ENCODE measurements at regions not wholly inside any gene's neighbourhood (a gene's known extent, or its start where the extent isn't known, plus 50 kb on each side); places are given as distances from the start of the nearest gene placed in this dataset.

GRCh38 chr1:81340239-81340638 is 460.5 kb upstream of the ADGRL2 start:
- TF ChIP-seq CTCF (IDR thresholded peaks at IDR 0.05) (no peak), POLR2AphosphoS5 (IDR thresholded peaks at IDR 0.05; ENCODE audit: low read depth, low read length) (no peak), TCF7L2 (IDR thresholded peaks at IDR 0.05; ENCODE audit: low read depth, low read length) (no peak), SIN3A (IDR thresholded peaks at IDR 0.05; ENCODE audit: borderline replicate concordance, insufficient read depth, low read depth, low read length) (no peak)

Measured in Panc1 (cell line).